Activated CD4-positive, alpha-beta memory T cell treated with anti-CD3 and anti-CD28 coated beads for 36 hours (primary cell): ENCODE measurements at regions not wholly inside any gene's neighbourhood (a gene's known extent, or its start where the extent isn't known, plus 50 kb on each side); places are given as distances from the start of the nearest gene placed in this dataset.
A peak's percentile ranks its signal among the peaks of the same experiment; 100 is the strongest.

Experiments used
- CTCF ChIA-PET: fragments of 350-600 bp; sonication (Branson Sonifier 250); formaldehyde crosslinking; loops from one replicate; lab custom pipeline; 2021; ENCODE audit warnings: antibody characterized with exemption, inconsistent platforms; lab: Charles Lee
- POLR2A ChIA-PET: fragments of 350-600 bp; sonication (Branson Sonifier 250); formaldehyde crosslinking; loops from one replicate; lab custom pipeline; 2021; ENCODE audit warnings: antibody characterized with exemption; lab: Charles Lee
- DNase-seq: peaks from one replicate; pipeline ENCODE4 v3.0.0-alpha.2; 2020
- H3K27ac Mint-ChIP-seq: one replicate; pipeline ENCODE4 v1.8.0; 2021; ENCODE audit warnings: mixed read lengths
- H3K27me3 Mint-ChIP-seq: one replicate; pipeline ENCODE4 v1.8.0; 2021; ENCODE audit warnings: mixed read lengths
- H3K36me3 Mint-ChIP-seq: one replicate; pipeline ENCODE4 v1.8.0; 2021; ENCODE audit warnings: mixed read lengths
- H3K4me1 Mint-ChIP-seq: one replicate; pipeline ENCODE4 v1.8.0; 2021; ENCODE audit warnings: low read depth, mixed read lengths
- H3K4me3 Mint-ChIP-seq: one replicate; pipeline ENCODE4 v1.8.0; 2021; ENCODE audit warnings: mild to moderate bottlenecking, mixed read lengths
- H3K9me3 Mint-ChIP-seq: one replicate; pipeline ENCODE4 v1.8.0; 2021; ENCODE audit warnings: mixed read lengths
- intact Hi-C: fragments of 100-400 bp; cut with micrococcal nuclease; formaldehyde crosslinking; loops from one replicate; pipeline ENCODE4 v1.15.1; 2023

DNA sequence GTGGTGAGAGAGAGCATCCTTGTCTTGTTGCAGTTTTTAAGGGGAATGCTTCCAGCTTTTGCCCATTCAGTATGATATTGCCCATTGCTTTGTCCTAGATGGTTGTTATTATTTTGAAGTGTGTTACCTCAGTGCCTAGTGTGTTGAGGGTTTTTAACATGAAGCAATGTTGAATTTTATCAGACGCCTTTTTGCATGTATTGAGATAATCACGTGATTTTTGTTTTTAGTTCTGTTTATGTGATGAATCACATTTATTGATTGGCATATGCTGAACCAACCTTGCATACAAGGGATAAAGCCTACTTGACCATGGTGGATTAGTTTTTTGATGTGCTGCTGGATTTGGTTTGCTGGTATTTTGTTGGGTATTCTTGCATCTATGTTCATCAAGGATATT lies 302.3 kb upstream of the G2E3 start:
- CTCF ChIA-PET, result no interaction called here
- POLR2A ChIA-PET, result no interaction called here

DNA sequence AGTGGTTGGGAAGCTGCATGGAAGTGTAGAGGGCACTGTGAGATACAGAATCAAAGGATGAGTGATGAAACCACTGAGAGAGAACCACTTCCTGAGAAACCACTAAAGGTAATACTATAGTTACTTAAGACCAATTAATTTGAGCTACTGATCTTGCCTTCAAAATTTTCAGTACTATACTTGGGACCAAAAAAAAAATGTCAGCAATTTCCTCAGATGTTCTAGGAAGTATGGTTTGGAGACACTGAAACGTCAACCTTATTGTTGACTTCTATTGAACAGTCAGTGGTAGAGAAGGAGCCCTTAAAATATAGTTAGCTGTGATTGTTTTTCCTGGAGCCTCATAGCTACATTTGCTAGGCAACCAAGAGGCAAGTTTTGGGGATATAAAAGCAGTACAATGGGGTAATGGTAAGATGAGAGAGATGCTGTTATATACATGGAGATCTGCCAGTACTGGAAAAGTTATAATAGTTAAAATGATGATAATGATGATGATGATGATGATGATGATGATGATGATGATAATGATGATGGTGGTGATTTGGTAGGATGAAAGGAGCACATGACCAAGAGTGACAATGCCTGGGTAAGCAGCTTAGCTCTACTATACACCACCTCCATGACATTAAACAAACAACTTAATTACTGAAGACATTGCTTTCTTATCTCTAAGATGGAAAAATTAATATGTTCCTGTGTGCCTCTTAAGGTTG lies 300.9 kb upstream of the G2E3 start:
- ChIA-PET POLR2A (no interaction called here), CTCF (interaction anchor here (1.7 kb wide), 1 partner anchor 13 kb away, joined by 9 read pairs; no protein-coding TSS in a partner anchor)
- intact Hi-C loops, result no loop called here
- H3K36me3 Mint-ChIP-seq, result no peaks in the 10 kb centered on the region
- H3K9me3 Mint-ChIP-seq, result no peaks in the 10 kb centered on the region
- DNase-seq, result no peak
- H3K27ac Mint-ChIP-seq, result no peak overlapping the region
- H3K4me1 Mint-ChIP-seq, result no peaks in the 10 kb centered on the region
- no peak overlapping the region for H3K4me3 Mint-ChIP-seq
- no peaks in the 10 kb centered on the region for H3K27me3 Mint-ChIP-seq

More for the DNA sequence above, 302.3 kb upstream of the G2E3 start:
- intact Hi-C loops, result no loop called here
- H3K9me3 Mint-ChIP-seq, result no peaks in the 10 kb centered on the region
- H3K36me3 Mint-ChIP-seq, result no peaks in the 10 kb centered on the region
- no peak overlapping the region for H3K4me3 Mint-ChIP-seq
- H3K27me3 Mint-ChIP-seq, result no peaks in the 10 kb centered on the region
- DNase-seq, result no peak
- no peaks in the 10 kb centered on the region for H3K4me1 Mint-ChIP-seq
- H3K27ac Mint-ChIP-seq, result no peak overlapping the region

DNA sequence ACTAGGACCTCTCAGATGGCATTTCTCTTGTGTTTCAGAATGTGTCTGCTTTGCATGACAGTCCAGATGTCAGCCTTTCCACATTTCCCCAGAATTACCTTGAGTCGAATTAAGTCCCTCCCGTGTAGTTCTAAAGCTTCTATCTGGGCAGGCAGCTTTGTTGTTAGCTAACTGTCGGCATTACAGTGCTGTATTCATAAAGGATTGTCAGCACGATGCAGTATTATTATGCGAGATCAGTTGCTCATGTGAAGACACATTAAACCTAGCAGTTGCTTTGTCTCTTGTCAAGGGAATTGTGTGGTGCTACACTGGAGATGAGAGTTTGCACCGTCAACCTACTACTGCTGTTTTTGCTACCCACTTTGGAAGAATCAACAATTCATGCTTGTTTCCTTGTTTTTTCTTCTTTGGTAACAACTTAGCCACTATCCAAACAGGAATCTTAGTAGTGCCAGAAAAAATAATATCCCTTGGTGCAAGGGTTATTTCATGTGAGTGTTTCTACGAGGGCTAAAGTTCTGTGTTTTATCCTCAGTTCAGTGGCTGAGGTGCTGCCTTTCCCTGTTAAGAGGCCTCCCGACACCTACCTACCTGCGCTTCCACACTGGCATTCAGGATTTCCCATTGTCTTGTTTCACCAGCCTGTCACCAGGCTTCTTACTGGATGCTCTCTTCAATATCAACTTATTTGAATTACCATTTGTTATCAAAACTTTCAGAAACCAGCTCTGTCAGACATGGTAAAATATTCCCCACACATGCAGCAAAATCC lies 297.9 kb upstream of the G2E3 start:
- intact Hi-C loops, result no loop called here
- DNase-seq, result no peak
- ChIA-PET CTCF (interaction anchor here (3.8 kb wide), 1 partner anchor 10 kb away, joined by 21 read pairs; no protein-coding TSS in a partner anchor), POLR2A (no interaction called here)
- Mint-ChIP-seq H3K36me3 (no peaks in the 10 kb centered on the region), H3K4me3 (no peak overlapping the region), H3K27me3 (no peaks in the 10 kb centered on the region), H3K9me3 (no peaks in the 10 kb centered on the region), H3K27ac (no peak overlapping the region), H3K4me1 (no peaks in the 10 kb centered on the region)

DNA sequence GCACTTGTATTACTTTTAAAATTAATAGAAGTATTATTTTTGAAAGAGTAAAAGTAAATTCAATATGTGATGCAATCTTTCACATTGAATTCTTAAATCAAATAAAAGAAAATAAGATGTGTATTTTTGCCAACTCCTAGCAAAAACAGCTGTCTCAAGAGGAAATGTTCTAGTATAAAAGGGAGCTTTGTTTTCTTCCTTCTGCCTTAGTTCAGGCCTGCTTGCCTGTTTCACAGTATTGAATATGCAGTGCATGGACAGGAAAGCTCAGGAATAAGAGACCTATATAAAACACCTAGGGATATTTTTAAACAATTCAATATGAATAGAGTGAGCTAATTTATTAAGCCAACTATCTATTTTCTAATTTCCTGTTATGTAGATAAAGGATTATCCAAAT lies 294.8 kb upstream of the G2E3 start:
- Mint-ChIP-seq H3K27me3 (no peaks in the 10 kb centered on the region), H3K9me3 (no peaks in the 10 kb centered on the region), H3K4me3 (no peak overlapping the region), H3K36me3 (no peaks in the 10 kb centered on the region), H3K4me1 (no peaks in the 10 kb centered on the region), H3K27ac (no peak overlapping the region)
- intact Hi-C loops, result no loop called here
- POLR2A ChIA-PET, result no interaction called here
- CTCF ChIA-PET, result no interaction called here
- no peak for DNase-seq

DNA sequence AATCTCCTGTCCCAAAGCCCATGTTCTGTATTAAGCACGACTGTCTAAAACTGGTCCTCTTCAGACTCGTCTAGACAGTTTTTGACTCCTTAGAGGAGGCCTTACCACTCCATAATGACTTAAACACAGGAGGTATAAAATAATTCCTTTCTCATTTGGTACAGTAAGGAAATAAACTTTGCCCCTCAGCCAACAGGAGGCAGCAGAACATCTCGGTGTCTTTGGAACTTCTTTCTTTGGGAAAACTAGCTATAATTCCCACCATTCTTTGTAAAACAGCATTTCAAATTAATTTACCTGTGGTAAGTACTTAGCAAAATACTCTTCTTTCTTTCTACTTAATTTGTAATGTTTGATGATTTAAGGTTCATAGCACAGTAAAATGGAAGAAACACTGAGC lies 292.7 kb upstream of the G2E3 start:
- no peak overlapping the region for H3K27ac Mint-ChIP-seq
- ChIA-PET POLR2A (no interaction called here), CTCF (no interaction called here)
- H3K27me3 Mint-ChIP-seq, result peaks cover 4% of the 10 kb centered on the region
- no peaks in the 10 kb centered on the region for H3K4me1 Mint-ChIP-seq
- no peaks in the 10 kb centered on the region for H3K9me3 Mint-ChIP-seq
- intact Hi-C loops, result no loop called here
- no peaks in the 10 kb centered on the region for H3K36me3 Mint-ChIP-seq
- H3K4me3 Mint-ChIP-seq, result no peak overlapping the region
- DNase-seq, result no peak

DNA sequence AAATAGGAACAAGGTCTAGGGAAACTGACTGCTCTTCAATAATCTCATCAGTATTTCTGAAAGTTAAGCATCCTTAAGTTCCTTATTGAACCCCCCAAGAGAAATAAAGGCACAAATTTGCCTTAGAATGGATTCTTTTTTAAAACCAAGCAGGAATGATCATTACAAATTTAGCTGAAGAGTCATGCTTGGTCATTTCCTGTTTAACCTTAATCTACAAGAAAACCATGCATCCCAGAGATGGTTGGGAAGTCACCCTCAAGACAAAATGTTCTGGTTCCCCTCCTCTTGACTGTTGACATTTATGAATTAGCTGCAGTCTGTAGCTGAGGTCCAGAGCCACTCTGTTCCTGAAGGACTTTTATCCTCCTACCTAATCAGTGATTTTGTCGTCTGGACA lies 291.8 kb upstream of the G2E3 start:
- H3K9me3 Mint-ChIP-seq, result no peaks in the 10 kb centered on the region
- intact Hi-C loops, result no loop called here
- no peak overlapping the region for H3K27ac Mint-ChIP-seq
- H3K36me3 Mint-ChIP-seq, result no peaks in the 10 kb centered on the region
- no peak for DNase-seq
- POLR2A ChIA-PET, result no interaction called here
- no peaks in the 10 kb centered on the region for H3K4me1 Mint-ChIP-seq
- CTCF ChIA-PET, result interaction anchor here (0.9 kb wide), 1 partner anchor 176 kb away, joined by 3 read pairs; no protein-coding TSS in a partner anchor
- H3K4me3 Mint-ChIP-seq, result no peak overlapping the region
- peaks cover 4% of the 10 kb centered on the region for H3K27me3 Mint-ChIP-seq

DNA sequence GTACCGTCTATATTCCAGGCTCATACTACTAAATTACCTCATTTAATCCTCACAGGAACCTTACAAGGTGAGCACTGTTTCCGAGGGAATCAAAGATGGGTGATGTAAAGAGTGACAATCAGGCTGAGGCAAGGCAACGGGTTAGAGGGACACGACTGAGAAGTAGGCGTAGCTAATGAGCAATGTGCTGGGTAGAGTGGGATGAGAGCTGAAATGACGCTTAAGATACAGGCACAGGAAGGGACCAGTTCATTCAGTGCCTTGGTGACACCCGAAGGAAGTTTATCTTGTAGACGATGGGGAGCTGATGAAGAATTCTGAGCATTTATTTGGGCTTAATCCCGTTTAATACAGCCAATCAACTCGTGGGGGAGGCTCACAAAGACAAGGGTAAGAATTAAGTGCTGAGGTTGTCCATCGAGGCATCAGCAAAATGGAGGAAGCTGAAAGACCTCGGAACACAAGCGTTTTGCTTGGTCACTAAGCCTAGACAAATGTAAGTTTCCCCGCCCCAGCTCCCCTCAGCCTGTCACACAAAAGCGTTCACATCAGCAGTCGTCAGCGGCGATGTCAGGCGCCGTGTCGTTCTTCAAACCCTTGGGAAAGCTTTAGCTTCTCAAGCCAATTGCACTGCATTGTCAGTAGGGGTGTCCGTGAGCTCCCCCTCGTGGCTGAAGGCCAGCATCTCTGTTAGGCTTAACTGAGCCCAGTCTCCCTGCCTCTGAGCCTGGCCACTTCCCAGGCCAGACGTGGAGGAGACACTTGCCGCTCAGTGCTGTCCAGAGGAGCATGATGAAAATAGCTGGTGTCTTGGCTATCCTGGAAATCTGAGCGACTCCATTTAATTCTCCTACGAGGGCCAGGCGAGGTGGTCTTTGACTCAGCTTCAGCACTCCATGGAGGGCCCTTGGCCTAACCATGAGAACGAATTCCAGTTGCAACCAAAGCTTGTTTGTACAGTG lies 288.5 kb upstream of the G2E3 start:
- H3K27ac Mint-ChIP-seq, result no peak overlapping the region
- H3K36me3 Mint-ChIP-seq, result no peaks in the 10 kb centered on the region
- ChIA-PET POLR2A (no interaction called here), CTCF (interaction anchor here (0.5 to 2.8 kb wide), 28 partner anchors 9 to 1519 kb away, joined by 3 to 24 read pairs (median 4); no protein-coding TSS in a partner anchor)
- peak; percentile 75 for DNase-seq
- H3K4me3 Mint-ChIP-seq, result no peak overlapping the region
- H3K27me3 Mint-ChIP-seq, result peaks cover 4% of the 10 kb centered on the region
- no peaks in the 10 kb centered on the region for H3K4me1 Mint-ChIP-seq
- intact Hi-C loops, result no loop called here
- H3K9me3 Mint-ChIP-seq, result no peaks in the 10 kb centered on the region

DNA sequence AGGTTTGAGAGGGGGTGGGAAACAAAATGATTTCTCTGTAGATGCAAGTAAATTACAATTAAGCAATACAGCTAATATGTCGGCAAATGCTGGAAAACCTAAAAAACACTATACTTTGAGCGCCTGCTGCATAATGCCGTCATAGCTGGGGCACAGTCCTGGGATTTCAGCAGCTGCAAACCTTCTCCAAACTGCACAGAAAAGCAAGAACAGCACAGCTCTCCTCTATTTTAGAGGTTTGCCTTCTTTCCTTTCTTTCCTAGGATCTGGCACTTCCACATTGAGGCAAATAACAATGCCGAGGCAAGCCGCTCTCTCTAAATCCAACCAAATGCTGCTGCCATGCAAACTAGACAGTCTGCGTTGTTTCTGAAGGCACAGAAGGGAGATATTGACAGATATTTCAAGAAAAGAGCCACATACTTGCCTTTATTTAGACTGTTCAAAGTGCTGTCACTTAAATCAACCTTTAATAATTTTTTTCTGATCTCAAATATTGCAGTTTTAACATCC lies 287.1 kb upstream of the G2E3 start:
- H3K9me3 Mint-ChIP-seq, result peaks cover 2% of the 10 kb centered on the region
- ChIA-PET POLR2A (no interaction called here), CTCF (interaction anchor here (1.0 to 2.8 kb wide), 5 partner anchors 10 to 108 kb away, joined by 3 to 24 read pairs (median 7); no protein-coding TSS in a partner anchor)
- no peak for DNase-seq
- H3K4me3 Mint-ChIP-seq, result no peak overlapping the region
- intact Hi-C loops, result no loop called here
- H3K27me3 Mint-ChIP-seq, result peaks cover 6% of the 10 kb centered on the region
- H3K4me1 Mint-ChIP-seq, result no peaks in the 10 kb centered on the region
- no peaks in the 10 kb centered on the region for H3K36me3 Mint-ChIP-seq
- no peak overlapping the region for H3K27ac Mint-ChIP-seq

DNA sequence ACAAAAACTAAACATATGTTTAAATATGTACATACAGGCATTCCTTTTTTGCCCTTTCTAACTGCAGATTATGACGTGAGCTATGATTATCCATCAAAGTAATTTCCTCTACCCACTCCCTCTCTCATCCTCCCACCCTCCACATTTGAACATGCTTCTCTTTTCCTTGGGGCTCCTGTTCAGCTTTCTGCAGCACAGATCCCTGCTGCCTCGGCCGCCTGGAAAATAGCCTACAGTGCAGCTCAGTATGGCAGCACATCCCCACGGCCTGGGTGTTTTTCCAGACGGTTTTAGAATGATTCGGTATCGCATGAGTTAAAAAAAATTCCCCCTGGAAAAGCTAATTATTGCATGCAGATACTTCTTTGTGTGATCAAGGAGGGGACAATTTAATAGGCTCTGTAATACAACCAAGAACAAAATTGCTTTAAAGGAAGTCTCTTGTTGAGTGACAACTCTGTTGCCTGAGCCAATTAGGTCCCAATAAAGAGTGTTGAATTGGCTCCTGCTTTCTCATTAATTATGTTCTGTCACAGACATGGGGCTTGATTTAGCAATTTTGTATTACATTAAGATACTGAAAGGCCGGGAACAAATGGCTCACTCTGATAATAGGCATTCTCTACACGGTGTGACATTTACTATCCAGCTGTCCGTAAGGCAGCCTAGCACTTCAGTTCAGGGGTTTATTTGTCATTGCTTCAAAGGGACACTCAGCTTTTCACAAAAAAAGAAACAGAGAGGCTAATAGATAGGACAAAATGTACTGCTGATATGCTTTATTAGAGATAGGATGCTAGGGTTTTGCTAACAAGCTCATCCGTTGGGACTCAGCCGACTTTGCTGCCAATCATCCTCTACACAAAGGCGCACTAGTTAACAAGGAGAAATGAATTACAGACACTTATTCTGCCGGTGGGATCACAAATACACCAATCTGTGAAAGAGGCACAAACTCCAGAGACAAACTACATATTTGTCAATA lies 285.8 kb upstream of the G2E3 start:
- Mint-ChIP-seq H3K9me3 (peaks cover 2% of the 10 kb centered on the region), H3K4me3 (no peak overlapping the region), H3K27me3 (peaks cover 6% of the 10 kb centered on the region), H3K27ac (no peak overlapping the region), H3K4me1 (no peaks in the 10 kb centered on the region), H3K36me3 (no peaks in the 10 kb centered on the region)
- intact Hi-C loops, result no loop called here
- POLR2A ChIA-PET, result no interaction called here
- no peak for DNase-seq
- CTCF ChIA-PET, result interaction anchor here (1.2 to 1.7 kb wide), 2 partner anchors 11 to 57 kb away, joined by 4 to 8 read pairs; no protein-coding TSS in a partner anchor

DNA sequence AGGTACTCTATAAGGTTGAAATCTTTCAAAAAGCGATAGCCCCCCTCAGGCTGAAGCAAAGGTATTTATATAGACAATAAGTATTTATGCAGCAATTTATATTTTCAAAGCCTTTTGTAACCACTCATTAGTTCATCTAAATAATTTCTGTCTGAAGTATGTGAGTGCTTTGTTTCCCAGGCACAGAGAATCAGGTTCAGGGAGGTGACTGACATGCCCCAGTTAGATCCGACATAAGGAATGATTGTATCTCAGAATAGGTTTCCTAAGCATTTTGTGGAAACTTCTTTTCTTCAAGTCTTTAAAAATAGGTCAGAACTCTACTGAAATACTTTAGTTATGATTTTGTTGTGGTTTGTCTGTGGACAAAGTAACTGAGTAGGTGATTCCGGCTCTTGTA lies 283.4 kb upstream of the G2E3 start:
- POLR2A ChIA-PET, result no interaction called here
- peaks cover 2% of the 10 kb centered on the region for H3K27me3 Mint-ChIP-seq
- H3K27ac Mint-ChIP-seq, result no peak overlapping the region
- CTCF ChIA-PET, result no interaction called here
- H3K4me1 Mint-ChIP-seq, result no peaks in the 10 kb centered on the region
- peaks cover 2% of the 10 kb centered on the region for H3K9me3 Mint-ChIP-seq
- no peak for DNase-seq
- H3K4me3 Mint-ChIP-seq, result no peak overlapping the region
- no peaks in the 10 kb centered on the region for H3K36me3 Mint-ChIP-seq
- intact Hi-C loops, result no loop called here

DNA sequence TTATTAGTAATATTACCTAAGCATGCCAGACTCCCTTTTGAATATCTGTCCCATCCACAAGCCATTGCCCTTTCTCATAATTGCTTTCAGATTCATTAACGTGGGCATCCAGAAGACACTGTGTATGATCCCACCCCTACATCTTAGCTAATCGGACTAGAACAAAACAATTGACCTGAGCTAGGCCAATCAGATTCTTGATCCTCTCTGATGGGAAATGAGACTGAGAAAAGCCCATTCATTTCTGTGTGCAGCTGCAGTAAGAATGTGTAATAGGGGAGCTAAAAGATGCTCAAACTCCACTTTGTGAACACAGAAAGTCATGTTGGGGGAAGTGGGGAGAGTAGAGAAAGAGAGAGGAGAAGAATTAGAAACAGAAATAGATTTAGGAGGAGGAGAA lies 281.7 kb upstream of the G2E3 start:
- POLR2A ChIA-PET, result no interaction called here
- Mint-ChIP-seq H3K4me3 (no peak overlapping the region), H3K27me3 (peaks cover 2% of the 10 kb centered on the region), H3K9me3 (peaks cover 2% of the 10 kb centered on the region), H3K4me1 (no peaks in the 10 kb centered on the region), H3K36me3 (no peaks in the 10 kb centered on the region), H3K27ac (no peak overlapping the region)
- DNase-seq, result no peak
- intact Hi-C loops, result no loop called here
- CTCF ChIA-PET, result no interaction called here
